HG02763 (cell line): ENCODE measurements at regions not wholly inside any gene's neighbourhood (a gene's known extent, or its start where the extent isn't known, plus 50 kb on each side); places are given as distances from the start of the nearest gene placed in this dataset.

Experiments used
- ATAC-seq: cut with Tn5 transposase; IDR thresholded peaks from one replicate; pipeline ENCODE4 v1.9.1; 2021; ENCODE audit warnings: mild to moderate bottlenecking, moderate library complexity; ENCODE audit not compliant: unreplicated experiment

- no peak for ATAC-seq
These were observed 149.9 kb upstream of the PAQR3 start for GRCh38 chr4:79088946-79089691.

- no peak for ATAC-seq
These were observed 147.8 kb upstream of the PAQR3 start for GRCh38 chr4:79087071-79087470.

GRCh38 chr4:79083406-79084010 is 144.3 kb upstream of the PAQR3 start:
- no peak for ATAC-seq

GRCh38 chr4:79082997-79083396 is 143.8 kb upstream of the PAQR3 start:
- ATAC-seq = no peak

GRCh38 chr4:79081973-79082372 is 142.7 kb upstream of the PAQR3 start:
- no peak for ATAC-seq

GRCh38 chr4:79078339-79078738 is 139.1 kb upstream of the PAQR3 start:
- no peak for ATAC-seq

- no peak for ATAC-seq
These were observed 134.8 kb upstream of the PAQR3 start for GRCh38 chr4:79074040-79074439.

GRCh38 chr4:79073471-79073870 is 134.2 kb upstream of the PAQR3 start:
- no peak for ATAC-seq

GRCh38 chr4:79065262-79065661 is 126.0 kb upstream of the PAQR3 start:
- no peak for ATAC-seq

- ATAC-seq = no peak
These were observed 125.6 kb upstream of the PAQR3 start for GRCh38 chr4:79064806-79065205.

GRCh38 chr4:79059631-79060399 is 120.6 kb upstream of the PAQR3 start:
- ATAC-seq = no peak

GRCh38 chr4:79057772-79058171 is 118.5 kb upstream of the PAQR3 start:
- ATAC-seq = no peak

GRCh38 chr4:79053754-79054153 is 114.5 kb upstream of the PAQR3 start:
- no peak for ATAC-seq

- no peak for ATAC-seq
These were observed 111.3 kb upstream of the PAQR3 start for GRCh38 chr4:79050541-79050880.

- no peak for ATAC-seq
These were observed 110.8 kb upstream of the PAQR3 start for GRCh38 chr4:79049840-79050540.

GRCh38 chr4:79048878-79049277 is 109.6 kb upstream of the PAQR3 start:
- ATAC-seq = no peak

- no peak for ATAC-seq
These were observed 108.1 kb upstream of the PAQR3 start for GRCh38 chr4:79047316-79047715.

GRCh38 chr4:79046016-79046592 is 106.9 kb upstream of the PAQR3 start:
- no peak for ATAC-seq

GRCh38 chr4:79044141-79044659 is 105.0 kb upstream of the PAQR3 start:
- no peak for ATAC-seq

- no peak for ATAC-seq
These were observed 103.9 kb upstream of the PAQR3 start for GRCh38 chr4:79043138-79043537.
